H1 (cell line): ENCODE measurements at regions not wholly inside any gene's neighbourhood (a gene's known extent, or its start where the extent isn't known, plus 50 kb on each side); places are given as distances from the start of the nearest gene placed in this dataset.

Experiments used
- EZH2 ChIP-seq: fragments of 200-600 bp; sonication (generic); IDR thresholded peaks from 2 replicates; pipeline ENCODE4 v1.7.1; 2012; ENCODE audit warnings: low read depth, mild to moderate bottlenecking, moderate library complexity, low read length, inconsistent platforms; ENCODE audit not compliant: severe bottlenecking
- FOSL1 ChIP-seq: IDR thresholded peaks from 2 replicates; pipeline ENCODE4 v1.6.1; 2011; ENCODE audit warnings: mild to moderate bottlenecking, low read depth, low read length, moderate library complexity; ENCODE audit not compliant: insufficient read depth
- JUN ChIP-seq: IDR thresholded peaks from 2 replicates; pipeline ENCODE4 v1.6.1; 2011; ENCODE audit warnings: low read depth, mild to moderate bottlenecking, improper control_type of control experiment, low read length
- SP2 ChIP-seq: IDR thresholded peaks from 2 replicates; pipeline ENCODE4 v1.6.1; 2012; ENCODE audit warnings: mild to moderate bottlenecking, low read length, inconsistent platforms
- TAF7 ChIP-seq: optimal IDR thresholded peaks from 2 replicates; pipeline ENCODE3; 2011; ENCODE audit warnings: low read depth, mild to moderate bottlenecking, inconsistent platforms, low read length, moderate library complexity, borderline replicate concordance
- TF ChIP-seq, protein P1 (sequence below): IDR thresholded peaks from 2 replicates; pipeline ENCODE4 v1.6.1; 2011; ENCODE audit warnings: low read length, improper control_type of control experiment

DNA sequence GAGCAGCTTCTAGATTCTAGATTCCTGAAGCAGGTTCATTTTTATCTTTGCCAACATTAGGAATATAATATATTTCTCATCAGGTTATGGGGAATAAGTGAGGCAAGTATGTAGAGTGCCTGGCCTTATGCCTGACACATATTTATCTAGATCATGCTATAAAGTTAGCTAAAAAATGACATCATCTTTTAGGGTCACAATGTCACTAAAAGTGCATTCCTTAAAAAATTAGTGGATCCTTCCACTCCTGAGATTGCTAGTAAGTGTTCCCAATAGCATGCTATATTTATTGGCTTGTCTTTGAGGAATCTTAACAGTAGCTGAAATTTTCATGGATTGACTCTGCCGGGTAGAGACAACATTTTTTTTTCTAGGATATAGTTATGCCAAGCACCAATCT is 305.9 kb upstream of the TMCO5A start (continued):
- TF ChIP-seq SP2 (no peak), JUN (no peak), TAF7 (no peak), EZH2 (no peak), FOSL1 (no peak)
- TF ChIP-seq, protein P1, sequence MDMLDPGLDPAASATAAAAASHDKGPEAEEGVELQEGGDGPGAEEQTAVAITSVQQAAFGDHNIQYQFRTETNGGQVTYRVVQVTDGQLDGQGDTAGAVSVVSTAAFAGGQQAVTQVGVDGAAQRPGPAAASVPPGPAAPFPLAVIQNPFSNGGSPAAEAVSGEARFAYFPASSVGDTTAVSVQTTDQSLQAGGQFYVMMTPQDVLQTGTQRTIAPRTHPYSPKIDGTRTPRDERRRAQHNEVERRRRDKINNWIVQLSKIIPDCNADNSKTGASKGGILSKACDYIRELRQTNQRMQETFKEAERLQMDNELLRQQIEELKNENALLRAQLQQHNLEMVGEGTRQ = no peak
